ENCODE measurements at regions not wholly inside any gene's neighbourhood (a gene's known extent, or its start where the extent isn't known, plus 50 kb on each side); places are given as distances from the start of the nearest gene placed in this dataset.

DNA sequence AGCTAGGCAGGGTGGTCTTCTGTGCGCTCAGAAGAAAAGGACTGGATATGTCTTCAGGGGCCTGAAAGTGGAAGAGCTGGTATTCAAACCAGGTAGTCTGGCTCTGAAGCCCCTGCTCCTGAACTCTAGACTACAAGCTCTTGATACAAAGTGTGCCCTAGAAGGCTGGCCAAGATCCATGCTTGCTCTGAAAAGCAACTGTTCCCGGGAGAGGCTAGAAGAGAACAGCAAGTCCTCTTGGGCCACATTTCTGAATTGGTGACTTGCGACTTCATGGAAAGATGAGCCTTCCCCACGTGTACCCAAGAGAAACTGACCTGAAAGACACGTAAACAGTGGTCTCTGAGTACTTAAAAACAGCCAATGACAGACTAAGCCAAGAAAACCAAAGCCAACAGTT is 123.3 kb upstream of the GRIK3 start:
- Histone ChIP-seq H3K4me1 (ENCODE audit: low read length) (no peaks in the 10 kb centered on the region), H3K9me2 (replicated peaks; ENCODE audit: insufficient read depth, low read length) (no peaks in the 10 kb centered on the region), H3F3A (ENCODE audit: insufficient read depth, low read length) (no peaks in the 10 kb centered on the region), H2AFZ (ENCODE audit: low read length) (no peak overlapping the region), H4K20me1 (ENCODE audit: insufficient read depth, low read length) (no peaks in the 10 kb centered on the region), H3K4me2 (ENCODE audit: low read depth, low read length) (no peak overlapping the region), H3K36me3 (replicated peaks; ENCODE audit: insufficient read depth, low read length) (no peaks in the 10 kb centered on the region), H3K27ac (ENCODE audit: low read length) (no peak overlapping the region), H3K9me3 (replicated peaks; ENCODE audit: insufficient read depth, low read length) (no peaks in the 10 kb centered on the region), H3K4me3 (ENCODE audit: low read length) (no peak overlapping the region), H3K9ac (ENCODE audit: low read length) (no peak overlapping the region), H3K79me2 (ENCODE audit: low read length) (no peaks in the 10 kb centered on the region), H3K27me3 (replicated peaks; ENCODE audit: insufficient read depth, low read length) (peaks cover 63% of the 10 kb centered on the region)
- TF ChIP-seq EZH2phosphoT487 (IDR thresholded peaks at IDR 0.05; ENCODE audit: low read length) (no peak), EZH2 (optimal IDR thresholded peaks at IDR 0.05; ENCODE audit: low read depth, low read length) (no peak)
- TF ChIP-seq, protein P1, sequence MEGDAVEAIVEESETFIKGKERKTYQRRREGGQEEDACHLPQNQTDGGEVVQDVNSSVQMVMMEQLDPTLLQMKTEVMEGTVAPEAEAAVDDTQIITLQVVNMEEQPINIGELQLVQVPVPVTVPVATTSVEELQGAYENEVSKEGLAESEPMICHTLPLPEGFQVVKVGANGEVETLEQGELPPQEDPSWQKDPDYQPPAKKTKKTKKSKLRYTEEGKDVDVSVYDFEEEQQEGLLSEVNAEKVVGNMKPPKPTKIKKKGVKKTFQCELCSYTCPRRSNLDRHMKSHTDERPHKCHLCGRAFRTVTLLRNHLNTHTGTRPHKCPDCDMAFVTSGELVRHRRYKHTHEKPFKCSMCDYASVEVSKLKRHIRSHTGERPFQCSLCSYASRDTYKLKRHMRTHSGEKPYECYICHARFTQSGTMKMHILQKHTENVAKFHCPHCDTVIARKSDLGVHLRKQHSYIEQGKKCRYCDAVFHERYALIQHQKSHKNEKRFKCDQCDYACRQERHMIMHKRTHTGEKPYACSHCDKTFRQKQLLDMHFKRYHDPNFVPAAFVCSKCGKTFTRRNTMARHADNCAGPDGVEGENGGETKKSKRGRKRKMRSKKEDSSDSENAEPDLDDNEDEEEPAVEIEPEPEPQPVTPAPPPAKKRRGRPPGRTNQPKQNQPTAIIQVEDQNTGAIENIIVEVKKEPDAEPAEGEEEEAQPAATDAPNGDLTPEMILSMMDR (IDR thresholded peaks at IDR 0.05; ENCODE audit: low read length), result no peak
- no peak for DNase-seq

DNA sequence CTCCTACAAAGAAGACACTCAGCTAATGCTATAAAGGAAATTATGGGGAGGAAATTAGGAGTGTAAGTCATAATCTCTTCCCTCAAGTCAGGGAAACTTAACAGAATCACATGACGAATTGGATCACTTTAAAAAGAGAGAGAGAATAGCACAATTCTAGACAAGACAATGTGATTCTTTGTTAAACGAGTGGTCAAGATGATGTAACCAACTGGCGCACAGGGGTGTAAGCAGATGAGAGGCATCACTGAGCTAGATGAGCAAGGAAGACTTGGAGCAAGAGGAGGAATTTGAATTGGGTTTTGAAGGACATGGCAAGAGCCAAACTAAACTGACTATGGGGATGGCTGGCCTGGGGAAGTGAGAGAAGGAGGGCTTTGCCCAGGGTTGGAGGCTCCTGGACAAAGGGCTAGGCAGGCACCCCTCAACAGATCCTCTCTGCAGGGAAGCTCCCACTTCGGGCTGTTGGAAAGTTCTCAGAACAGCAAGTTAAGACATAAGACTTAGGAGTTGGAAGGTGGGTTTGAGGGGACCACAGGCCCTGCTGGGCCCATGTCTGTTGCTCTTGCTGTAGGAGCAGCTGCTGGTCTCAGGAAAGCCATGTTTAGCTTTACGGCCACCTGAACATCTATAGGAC is 123.9 kb upstream of the GRIK3 start:
- H3K4me2 ChIP-seq (ENCODE audit: low read depth, low read length), result no peak overlapping the region
- no peaks in the 10 kb centered on the region for H4K20me1 ChIP-seq (ENCODE audit: insufficient read depth, low read length)
- no peaks in the 10 kb centered on the region for H3K36me3 ChIP-seq (replicated peaks; ENCODE audit: insufficient read depth, low read length)
- TF ChIP-seq, protein P1 (IDR thresholded peaks at IDR 0.05; ENCODE audit: low read length), result no peak
- H3K27me3 ChIP-seq (replicated peaks; ENCODE audit: insufficient read depth, low read length), result peaks cover 63% of the 10 kb centered on the region
- no peak overlapping the region for H3K27ac ChIP-seq (ENCODE audit: low read length)
- no peaks in the 10 kb centered on the region for H3K4me1 ChIP-seq (ENCODE audit: low read length)
- no peaks in the 10 kb centered on the region for H3F3A ChIP-seq (ENCODE audit: insufficient read depth, low read length)
- H3K9ac ChIP-seq (ENCODE audit: low read length), result no peak overlapping the region
- H2AFZ ChIP-seq (ENCODE audit: low read length), result no peak overlapping the region
- no peak for DNase-seq
- H3K4me3 ChIP-seq (ENCODE audit: low read length), result no peak overlapping the region
- no peaks in the 10 kb centered on the region for H3K9me3 ChIP-seq (replicated peaks; ENCODE audit: insufficient read depth, low read length)
- no peaks in the 10 kb centered on the region for H3K9me2 ChIP-seq (replicated peaks; ENCODE audit: insufficient read depth, low read length)
- H3K79me2 ChIP-seq (ENCODE audit: low read length), result no peaks in the 10 kb centered on the region

DNA sequence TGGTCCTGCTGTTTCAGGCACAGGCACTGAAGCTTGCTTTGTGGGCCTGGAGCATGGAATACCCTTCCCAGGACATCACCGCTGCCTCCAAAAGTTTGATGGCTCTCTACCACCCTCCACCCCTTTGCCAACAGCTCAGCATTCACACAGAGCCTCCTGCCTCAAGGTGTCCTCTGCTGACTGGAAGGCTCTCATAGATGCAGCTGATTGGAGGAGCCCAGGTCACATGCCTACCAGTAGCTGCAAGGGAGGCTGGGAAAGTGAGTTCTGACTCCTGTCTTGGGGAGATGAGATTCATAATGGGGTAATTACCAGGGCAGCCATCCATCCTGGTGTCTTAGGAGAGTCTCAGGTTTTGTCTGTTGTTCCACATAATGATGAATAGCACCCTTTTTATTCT is 124.8 kb upstream of the GRIK3 start:
- TF ChIP-seq, protein P1 (IDR thresholded peaks at IDR 0.05; ENCODE audit: low read length), result no peak
- TF ChIP-seq EZH2phosphoT487 (IDR thresholded peaks at IDR 0.05; ENCODE audit: low read length) (no peak), EZH2 (optimal IDR thresholded peaks at IDR 0.05; ENCODE audit: low read depth, low read length) (no peak)
- peak; percentile 16 for DNase-seq
- H3K4me2 ChIP-seq (ENCODE audit: low read depth, low read length), result no peak overlapping the region

More for the DNA sequence above, 124.8 kb upstream of the GRIK3 start:
- no peaks in the 10 kb centered on the region for H3K36me3 ChIP-seq (replicated peaks; ENCODE audit: insufficient read depth, low read length)
- H3K9ac ChIP-seq (ENCODE audit: low read length), result no peak overlapping the region
- H3K27me3 ChIP-seq (replicated peaks; ENCODE audit: insufficient read depth, low read length), result peaks cover 63% of the 10 kb centered on the region
- no peaks in the 10 kb centered on the region for H3F3A ChIP-seq (ENCODE audit: insufficient read depth, low read length)
- no peaks in the 10 kb centered on the region for H3K4me1 ChIP-seq (ENCODE audit: low read length)
- H3K79me2 ChIP-seq (ENCODE audit: low read length), result no peaks in the 10 kb centered on the region
- no peak overlapping the region for H3K4me3 ChIP-seq (ENCODE audit: low read length)
- no peaks in the 10 kb centered on the region for H3K9me2 ChIP-seq (replicated peaks; ENCODE audit: insufficient read depth, low read length)
- no peaks in the 10 kb centered on the region for H3K9me3 ChIP-seq (replicated peaks; ENCODE audit: insufficient read depth, low read length)
- H2AFZ ChIP-seq (ENCODE audit: low read length), result no peak overlapping the region
- no peak overlapping the region for H3K27ac ChIP-seq (ENCODE audit: low read length)
- no peaks in the 10 kb centered on the region for H4K20me1 ChIP-seq (ENCODE audit: insufficient read depth, low read length)

Measured in MM.1S (cell line).